RPMI7951 (cell line): ENCODE measurements at regions not wholly inside any gene's neighbourhood (a gene's known extent, or its start where the extent isn't known, plus 50 kb on each side); places are given as distances from the start of the nearest gene placed in this dataset.

Experiments used
- DNase-seq: peaks from one replicate; pipeline ENCODE4 v3.0.0-alpha.2; 2012; ENCODE audit warnings: low read depth

GRCh38 chr3:21140785-21141184 is 610.2 kb downstream of the ZNF385D start:
- no peak for DNase-seq

- DNase-seq: no peak
Observed at GRCh38 chr3:21138085-21138484, 612.9 kb downstream of the ZNF385D start.

DNA sequence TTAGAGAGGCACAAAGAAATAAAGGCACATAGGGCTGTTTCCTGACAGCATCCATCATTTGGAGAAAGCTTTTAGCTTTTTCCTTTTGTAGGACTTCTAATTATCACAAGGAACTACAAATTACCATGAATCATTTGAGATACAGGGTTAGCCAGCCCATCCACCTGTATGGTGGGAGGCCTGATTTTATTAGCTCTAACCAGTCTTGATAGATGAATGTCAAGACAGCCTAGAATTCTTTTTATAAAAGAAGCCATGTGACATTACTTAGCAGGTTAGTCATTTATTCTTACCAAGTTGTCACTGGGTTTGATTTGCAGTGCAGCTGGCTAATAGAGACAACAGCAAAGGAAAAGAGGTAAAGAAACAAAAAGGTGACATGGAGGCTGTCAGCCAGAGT is 618.1 kb downstream of the ZNF385D start:
- no peak for DNase-seq

DNA sequence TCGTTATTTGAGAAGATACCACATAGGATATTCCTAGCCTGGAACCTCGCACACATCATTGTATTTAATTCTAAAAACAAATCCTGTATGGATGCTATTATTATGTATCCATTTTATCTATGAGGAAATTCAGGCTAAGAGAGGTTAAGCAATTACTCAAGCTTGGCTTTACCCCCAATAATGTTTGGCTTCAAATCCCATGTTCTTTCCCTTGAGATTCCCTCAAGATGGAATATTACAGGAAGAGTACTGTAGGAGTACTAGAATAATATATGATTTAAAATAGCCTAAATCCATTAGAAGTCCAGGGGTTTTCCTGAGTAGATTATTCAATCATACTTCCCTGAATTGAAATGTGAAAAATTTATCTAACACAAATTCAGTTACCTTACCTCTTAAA is 630.2 kb downstream of the ZNF385D start:
- no peak for DNase-seq

GRCh38 chr3:21117370-21117769 is 633.6 kb downstream of the ZNF385D start:
- DNase-seq: no peak

DNA sequence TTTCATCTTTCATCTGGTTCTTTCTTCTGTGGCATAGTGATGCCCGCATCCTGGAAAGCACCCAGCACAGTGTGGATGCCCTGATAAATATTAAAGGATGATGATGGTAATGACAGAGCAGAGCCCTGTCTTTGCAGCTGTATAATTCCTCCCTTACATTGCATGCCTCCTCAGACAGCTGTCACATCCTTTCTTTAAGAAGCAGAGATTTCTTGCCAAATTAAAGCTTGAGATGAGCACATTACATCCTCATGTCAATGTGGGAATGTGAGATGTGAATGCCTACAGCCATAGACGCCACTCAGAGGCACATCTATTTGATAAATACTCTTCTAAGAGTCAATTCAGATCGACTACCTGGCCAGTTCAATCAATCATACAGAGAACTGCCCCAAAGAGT is 642.0 kb downstream of the ZNF385D start:
- no peak for DNase-seq

GRCh38 chr3:21105784-21106183 is 645.2 kb downstream of the ZNF385D start:
- no peak for DNase-seq

DNA sequence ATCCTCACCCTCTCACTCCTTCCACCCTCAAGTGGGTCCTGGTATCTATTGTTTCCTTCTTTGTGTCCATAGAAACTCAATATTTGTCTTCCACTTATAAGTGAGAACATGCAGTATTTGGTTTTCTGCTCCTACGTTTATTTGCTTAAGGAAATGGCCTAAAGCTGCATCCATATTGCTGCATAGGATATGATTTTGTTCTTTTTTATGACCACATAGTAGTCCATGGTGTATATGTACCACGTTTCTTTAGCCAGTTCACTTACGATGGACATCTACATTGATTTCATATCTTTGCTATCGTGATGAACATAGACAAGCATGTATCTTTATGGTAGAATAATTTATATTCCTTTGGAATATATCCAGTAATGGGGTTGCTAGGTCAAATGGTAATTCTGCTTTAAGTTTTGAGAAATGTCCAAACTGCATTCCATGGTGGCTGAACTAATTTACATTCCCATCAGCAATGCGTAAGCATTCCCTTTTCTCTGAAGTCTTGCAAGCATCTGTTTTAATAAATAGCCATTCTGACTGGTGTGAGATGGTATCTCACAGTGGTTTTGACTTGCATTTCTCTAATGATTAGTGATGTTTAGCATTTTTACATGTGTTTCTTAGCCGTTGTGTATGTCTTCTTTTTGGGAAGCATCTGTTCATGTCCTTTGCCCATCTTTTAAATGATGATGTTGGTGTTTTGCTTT is 650.2 kb downstream of the ZNF385D start:
- no peak for DNase-seq

DNA sequence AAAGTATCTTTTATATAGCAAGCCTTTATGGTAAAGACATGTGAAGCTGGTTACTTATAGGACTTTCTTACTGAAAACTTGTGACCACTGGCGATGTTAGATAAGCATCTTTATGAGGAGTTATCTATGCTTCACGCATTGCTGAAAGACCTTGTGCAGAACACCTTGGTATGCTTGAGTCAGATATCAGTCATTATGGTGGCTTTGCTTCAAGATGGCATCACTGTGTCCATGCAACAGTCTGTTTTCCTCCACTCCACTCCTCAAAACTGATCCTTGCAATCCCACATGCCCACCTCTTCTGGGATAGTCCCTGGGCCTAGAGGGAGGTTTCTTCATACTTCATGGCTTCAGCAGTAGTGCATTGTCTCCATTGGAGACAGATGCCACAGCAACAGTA is 656.3 kb downstream of the ZNF385D start:
- no peak for DNase-seq

- DNase-seq: no peak
Observed at GRCh38 chr3:21073561-21073960, 677.4 kb downstream of the ZNF385D start.

DNA sequence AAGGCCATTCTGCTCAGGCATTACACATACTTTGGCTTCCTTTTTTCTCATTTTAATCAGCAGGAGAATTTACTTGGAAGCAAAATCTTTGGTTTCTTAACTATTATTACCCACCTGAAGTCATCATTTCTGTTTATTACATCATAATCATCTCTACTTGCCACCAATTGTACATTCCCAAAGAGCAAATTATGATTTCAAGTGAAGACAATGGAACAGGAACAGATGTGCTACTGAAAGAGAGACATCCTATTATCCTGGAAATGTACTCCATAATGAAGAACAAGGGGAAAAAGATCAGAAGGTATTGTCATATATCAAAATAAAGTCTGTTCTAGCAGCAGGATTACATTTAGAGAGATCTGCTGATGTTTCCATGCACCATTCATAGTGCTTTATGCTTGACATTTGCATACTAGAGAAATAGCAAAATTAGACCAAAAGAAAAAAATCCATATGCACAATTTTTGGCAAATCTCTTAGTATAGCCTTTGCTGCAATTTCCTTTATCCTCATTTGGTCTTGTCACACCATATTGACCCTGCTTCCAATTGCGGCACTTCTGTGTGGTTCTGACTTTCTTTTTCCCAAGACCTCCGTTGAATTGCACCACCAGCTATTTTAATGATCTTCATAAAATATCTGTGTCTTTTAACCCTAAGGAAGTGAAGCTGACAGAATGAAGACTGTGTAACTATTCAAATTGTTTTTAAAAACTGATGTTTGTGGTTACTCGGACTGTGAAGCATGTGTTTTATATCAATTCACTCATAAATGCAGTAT is 683.8 kb downstream of the ZNF385D start:
- DNase-seq: no peak

GRCh38 chr3:21062831-21063294 is 688.1 kb downstream of the ZNF385D start:
- DNase-seq: no peak

- DNase-seq: no peak
Observed at GRCh38 chr3:21059404-21059803, 691.6 kb downstream of the ZNF385D start.

- DNase-seq: no peak
Observed at GRCh38 chr3:21056293-21056692, 694.7 kb downstream of the ZNF385D start.

- DNase-seq: no peak
Observed at GRCh38 chr3:21055015-21055414, 696.0 kb downstream of the ZNF385D start.

GRCh38 chr3:21054064-21054463 is 696.9 kb downstream of the ZNF385D start:
- DNase-seq: no peak

- DNase-seq: no peak
Observed at GRCh38 chr3:21049334-21050062, 701.5 kb downstream of the ZNF385D start.

DNA sequence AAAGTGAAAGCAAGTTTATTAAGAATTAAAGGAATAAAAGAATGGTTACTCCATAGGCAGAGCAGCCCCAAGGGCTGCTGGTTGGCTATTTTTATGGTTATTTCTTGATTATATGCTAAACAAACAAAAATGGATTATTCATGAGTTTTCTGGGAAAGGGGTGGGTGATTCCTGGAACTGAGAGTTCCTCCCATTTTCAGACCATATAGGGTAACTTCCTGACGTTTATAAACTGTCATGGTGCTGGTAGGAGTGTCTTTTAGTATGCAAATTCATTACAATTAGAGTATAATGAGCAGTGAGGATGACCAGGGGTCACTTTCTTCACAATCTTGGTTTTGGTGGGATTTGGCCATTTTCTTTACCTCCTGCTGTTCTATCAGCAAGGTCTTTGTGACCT is 707.9 kb downstream of the ZNF385D start:
- DNase-seq: no peak

DNA sequence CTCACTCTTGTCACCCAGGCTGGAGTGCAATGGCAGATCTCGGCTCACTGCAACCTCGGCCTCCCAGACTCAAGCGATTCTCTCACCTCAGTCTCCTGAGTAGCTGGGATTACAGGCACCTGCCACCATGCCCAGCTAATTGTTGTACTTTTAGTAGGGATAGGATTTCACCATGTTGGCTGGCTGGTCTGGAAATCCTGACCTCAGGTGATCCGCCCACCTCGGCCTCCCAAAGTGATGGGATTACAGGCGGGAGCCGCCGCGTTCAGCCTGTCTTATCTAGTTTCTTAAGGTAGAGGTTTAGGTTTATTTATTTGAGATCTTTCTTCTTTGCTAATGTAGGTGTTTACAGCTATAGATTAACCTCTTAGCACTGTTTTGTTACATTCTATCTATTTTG is 708.8 kb downstream of the ZNF385D start:
- no peak for DNase-seq

DNA sequence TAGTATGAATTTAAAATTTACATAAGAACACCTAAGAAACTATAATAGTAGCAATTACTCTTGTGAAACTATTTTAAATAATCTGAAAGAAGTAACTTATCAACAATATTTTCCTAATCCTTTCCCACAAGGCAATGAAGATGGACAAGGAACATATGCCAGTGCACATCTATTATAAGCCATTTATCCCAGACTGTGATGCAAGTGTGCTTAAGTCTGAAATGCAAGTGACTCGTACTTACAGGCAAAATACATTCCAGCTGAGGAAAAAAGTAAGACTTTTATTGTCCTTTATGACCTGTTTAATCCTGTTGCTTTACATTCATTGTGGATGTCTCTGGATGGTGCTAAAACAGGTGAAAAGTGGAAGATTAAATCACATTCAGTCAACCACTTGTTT is 709.4 kb downstream of the ZNF385D start:
- DNase-seq: no peak

DNA sequence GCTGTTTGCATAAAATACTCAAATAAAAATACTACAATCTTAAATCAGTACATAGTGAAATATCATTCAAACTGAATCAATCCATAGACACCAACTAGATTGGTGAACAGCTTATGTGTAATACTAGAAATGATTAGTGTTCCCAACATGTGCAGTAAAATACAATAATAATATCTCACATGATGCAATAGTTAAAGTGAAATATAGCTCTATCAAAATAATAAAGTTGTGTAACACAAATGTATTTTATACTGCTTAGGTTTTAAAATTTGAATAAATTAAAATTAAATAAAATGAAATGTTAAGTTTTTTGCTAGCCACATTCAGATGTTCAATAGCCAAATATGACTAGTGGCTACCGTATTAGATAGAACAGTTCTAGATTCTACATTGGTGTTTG is 714.1 kb downstream of the ZNF385D start:
- no peak for DNase-seq

- no peak for DNase-seq
Observed at GRCh38 chr3:21028412-21028811, 722.6 kb downstream of the ZNF385D start.

DNA sequence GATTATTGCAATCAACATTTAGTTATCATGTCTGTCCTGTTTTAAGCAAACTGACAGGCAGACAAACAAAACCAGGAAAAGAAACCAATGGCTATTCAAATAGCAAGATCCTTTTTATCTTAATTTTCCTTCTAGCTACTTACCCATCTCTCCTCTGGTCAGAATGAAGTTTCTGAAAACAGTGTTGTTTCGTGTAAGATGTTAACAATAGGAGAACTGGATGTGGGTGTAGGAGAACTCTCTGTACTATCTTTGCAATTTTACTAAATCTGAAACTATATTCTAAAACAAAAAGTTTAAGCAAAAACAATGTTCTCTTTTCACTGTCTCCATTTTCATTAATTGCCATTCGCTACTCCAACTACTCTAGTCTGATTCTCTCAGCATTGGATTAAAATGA is 726.4 kb downstream of the ZNF385D start:
- no peak for DNase-seq
